HG02610 (cell line): ENCODE measurements at regions not wholly inside any gene's neighbourhood (a gene's known extent, or its start where the extent isn't known, plus 50 kb on each side); places are given as distances from the start of the nearest gene placed in this dataset.
"Not testable (repeated sequence)": the region's sequence is repeated elsewhere in the genome, so short reads cannot be mapped to it uniquely, and the experiment has no call there.

ENCODE experiments used
- ATAC-seq: cut with Tn5 transposase; IDR thresholded peaks from one replicate; pipeline ENCODE4 v1.9.1; 2021; ENCODE audit warnings: mild to moderate bottlenecking, moderate library complexity; ENCODE audit not compliant: unreplicated experiment

DNA sequence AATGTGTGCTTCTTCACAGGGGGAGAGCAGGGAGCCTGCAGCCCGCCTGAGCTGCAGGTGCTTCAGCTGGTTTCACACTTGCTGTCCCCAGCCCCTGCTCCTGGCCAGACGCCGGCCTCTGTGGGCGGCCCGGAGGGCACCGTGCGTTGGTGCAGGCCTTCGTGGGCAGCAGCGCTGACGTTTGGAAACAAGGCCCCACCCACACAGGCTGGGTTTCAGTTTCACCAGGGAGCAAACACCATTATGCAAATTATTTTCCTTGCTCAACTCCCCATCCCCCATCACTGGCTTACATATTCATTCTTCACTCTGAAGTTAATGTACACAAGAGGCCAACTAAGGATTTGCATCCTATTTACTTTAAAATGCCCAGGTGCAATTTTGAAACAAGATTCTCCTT is 343.2 kb downstream of the BCL2L11 start:
- peak; percentile 85 for ATAC-seq

DNA sequence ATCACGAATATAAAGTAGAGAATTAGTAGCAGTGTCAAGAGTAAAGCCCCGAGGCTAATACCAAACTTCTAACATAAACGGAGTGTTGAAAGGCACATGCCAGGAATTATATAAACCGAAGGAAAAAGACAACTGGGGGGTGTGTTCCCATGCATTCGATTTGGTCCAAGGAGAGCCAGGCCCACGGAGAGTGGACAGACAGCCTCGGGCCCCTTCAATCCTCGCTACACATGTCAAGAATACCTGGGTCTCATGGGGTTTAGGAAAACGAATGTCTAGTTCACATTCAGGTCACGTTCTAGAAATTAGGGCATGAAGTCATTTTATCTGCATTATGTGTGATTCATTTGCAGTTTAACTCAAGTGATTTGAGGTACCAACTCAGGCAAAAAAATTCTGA is 343.7 kb downstream of the BCL2L11 start:
- ATAC-seq = not testable (repeated sequence)

DNA sequence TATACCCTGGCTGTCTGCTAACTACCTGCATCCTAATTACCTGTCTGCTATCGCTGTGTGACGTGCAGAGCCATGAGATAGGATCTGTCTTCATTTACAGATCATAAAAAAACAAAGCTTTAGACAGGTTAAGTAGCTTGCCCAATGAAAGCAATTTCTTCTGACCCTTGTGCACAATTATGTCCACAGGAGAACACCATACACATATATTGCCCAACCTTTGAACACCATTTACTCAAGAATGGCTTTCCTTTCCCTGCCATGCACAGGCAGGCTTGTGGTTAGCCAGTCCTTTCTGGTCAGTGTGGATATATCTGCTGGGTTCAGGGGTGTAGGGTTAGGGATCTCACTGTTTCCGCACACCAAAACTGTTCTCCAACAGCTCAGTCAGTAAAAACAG is 344.8 kb downstream of the BCL2L11 start:
- not testable (repeated sequence) for ATAC-seq

DNA sequence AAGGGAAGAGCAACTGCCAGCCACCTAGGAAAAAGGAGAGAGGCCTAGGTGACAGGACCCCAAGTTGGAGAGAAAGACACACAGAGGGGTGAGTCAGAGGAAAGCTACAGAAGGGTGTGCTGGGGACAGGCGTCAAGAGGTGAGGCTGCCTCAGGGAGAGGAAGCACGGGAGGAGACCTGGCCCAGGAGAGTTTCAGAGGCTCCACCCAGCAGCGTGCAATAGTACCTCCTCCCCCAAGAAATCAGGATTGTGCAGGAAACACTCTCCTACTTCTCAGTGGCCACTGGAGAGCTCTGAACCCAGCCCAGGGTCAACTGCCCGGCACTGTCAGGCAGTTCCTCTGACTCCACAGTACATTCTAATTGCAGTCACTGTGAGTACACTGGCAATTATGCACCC is 346.0 kb downstream of the BCL2L11 start:
- ATAC-seq = not testable (repeated sequence)

DNA sequence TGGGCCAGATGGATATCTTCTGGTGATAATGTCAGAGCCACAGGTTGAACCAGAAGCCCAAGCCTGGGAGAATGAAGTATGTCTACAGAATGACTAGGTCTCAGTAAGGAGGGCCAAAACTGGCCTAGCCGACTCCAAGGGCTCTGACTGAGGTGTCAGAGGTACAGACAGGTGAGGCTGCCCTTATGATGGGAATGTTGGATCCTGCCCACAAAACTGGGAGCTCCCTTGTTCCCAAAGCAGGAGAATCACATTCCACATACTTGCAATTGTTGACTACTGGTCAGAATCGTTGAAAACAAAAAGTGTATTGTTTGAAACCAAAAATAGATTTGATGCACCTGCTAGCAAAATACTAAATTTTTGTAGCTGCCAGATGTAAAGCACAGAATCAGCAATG is 350.2 kb downstream of the BCL2L11 start:
- ATAC-seq = not testable (repeated sequence)

DNA sequence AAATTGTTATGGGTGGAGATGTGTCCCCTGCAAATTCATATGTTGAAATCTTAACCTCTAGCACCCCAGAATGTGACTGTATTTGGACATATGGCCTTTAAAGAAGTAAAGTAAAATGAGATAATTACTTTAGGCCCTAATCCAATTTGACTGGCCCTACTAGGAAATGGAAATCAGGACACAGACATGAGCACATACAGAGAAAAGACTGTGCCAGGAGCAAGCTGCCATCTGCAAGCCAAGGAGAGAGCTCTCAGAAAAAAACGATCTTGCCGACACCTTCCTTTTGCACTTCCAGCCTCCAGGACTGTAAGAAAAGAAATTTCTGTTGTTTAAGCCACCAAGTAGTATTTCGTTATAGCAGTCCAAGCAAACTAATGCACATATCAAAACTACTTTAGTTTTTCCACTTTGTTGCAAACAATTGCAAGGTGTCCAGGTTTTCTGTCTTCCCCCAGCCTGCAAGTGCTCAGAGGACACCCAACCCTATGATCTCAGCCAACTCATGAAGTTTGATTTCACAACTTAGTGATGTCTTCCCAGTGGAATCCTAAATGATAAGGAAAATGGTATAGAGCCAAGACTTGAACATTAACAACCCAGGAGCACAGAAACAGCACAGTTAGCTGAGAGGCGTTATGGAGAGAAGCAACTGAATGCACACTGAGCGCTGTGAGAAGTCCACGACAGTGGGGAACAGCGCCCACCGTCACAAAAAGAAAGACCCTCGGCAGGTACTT is 351.2 kb downstream of the BCL2L11 start:
- not testable (repeated sequence) for ATAC-seq

DNA sequence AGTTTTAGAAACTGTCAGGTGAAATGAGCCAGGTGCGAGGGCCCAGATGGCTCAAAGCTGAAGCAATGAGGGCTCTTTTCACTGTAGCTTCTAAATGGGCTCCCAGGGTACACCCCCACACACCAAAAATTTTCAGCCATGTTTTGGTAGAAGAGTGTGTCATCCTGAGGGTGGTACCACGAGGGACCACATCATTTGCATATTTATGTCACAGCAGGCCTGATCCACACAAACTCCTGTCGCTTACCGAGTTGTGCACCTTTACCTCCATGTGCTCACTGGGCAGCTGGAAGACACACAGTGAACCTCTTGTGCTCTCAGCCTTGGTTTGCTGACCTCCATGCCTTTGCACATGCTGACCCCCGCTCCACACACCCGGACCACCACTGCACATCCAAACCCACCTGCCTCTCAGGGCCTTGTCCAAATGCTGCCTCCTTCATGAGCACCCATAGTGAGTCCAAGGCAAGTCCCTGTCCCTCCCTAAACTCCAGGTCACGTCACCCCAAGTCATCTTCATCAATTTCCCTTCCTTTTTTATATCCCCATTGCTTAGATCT is 352.2 kb downstream of the BCL2L11 start:
- not testable (repeated sequence) for ATAC-seq

DNA sequence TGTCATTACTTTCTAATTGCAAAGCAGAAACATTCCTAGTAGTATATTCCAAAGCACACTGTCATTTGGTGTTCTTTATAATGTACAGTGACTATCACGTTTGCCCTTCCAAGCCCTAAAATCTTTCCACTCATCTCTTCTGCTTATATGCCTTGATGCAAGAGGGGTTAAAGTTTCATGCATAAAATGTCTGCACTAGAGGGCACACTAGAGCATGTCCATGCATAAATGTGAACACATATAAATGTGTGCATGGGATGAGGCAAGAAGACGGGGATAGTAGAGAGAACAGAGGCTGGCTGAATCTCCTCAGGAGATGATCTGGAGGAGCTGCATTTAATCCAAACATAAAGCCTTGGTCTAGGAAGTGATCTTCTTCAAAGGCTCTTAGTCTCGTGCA is 352.8 kb downstream of the BCL2L11 start:
- not testable (repeated sequence) for ATAC-seq

DNA sequence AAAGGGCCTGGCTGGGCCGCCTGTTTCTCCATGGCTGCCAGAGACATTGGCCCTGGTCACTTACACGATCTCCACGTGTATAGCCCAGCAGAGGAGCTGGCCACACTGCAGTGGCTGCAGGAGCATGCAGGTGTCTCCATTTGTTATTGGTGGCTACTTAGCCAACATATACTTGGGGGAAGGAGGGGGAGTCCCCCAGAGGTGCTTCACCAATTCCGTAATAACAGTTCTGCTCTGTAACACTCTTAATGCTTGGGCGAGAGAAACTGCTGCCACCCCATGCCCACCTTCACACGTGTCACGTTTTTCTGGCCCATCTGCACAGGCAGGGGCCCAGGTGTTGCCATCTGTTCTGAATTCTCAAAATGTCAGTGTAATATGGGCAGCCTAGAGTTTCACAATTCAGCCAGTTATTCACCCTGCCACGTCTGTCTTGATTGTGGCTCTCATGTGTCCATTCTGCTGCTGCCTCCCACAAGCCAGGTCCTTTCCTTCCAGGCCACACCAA is 353.5 kb downstream of the BCL2L11 start:
- not testable (repeated sequence) for ATAC-seq

DNA sequence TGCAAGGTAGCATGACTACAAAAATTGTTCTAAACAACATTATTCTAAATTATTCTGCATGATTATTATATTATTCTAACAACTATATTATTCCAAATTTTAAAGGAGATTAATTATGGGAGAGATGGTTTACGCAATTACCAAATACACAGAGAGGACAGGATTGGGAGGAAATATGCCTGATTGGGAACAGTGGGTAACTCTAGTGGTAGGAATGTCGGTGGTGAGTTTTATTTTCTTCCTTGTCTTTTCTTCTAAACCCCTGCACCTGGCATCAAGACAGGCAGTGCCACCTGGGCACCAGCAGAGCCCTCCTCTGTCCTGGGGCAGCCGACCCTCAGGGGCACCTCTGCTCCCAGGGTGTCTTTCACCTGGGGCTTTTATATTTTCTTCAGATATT is 357.6 kb downstream of the BCL2L11 start:
- not testable (repeated sequence) for ATAC-seq

DNA sequence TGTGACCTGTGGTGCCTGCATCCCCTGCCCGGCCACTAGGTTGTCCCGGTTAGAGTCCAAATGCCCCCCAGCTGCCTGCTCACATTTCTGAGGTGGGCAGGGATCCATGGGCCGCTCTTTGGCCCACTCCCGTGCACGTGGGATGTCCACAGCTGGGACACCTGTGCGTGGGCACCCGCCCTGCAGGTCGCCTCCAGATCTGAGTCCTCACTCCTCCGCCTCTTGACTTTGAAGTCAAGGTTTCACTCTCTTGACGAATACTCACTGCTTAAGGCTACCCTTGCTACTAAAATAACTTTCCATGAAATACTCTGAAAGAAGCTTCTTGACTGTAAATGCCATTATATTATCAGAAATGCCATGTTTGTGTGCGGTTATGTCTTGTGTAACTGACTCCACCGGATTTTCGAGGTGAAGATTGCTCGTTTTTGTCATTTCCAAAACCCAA is 358.2 kb downstream of the BCL2L11 start:
- ATAC-seq = peak; percentile 68

DNA sequence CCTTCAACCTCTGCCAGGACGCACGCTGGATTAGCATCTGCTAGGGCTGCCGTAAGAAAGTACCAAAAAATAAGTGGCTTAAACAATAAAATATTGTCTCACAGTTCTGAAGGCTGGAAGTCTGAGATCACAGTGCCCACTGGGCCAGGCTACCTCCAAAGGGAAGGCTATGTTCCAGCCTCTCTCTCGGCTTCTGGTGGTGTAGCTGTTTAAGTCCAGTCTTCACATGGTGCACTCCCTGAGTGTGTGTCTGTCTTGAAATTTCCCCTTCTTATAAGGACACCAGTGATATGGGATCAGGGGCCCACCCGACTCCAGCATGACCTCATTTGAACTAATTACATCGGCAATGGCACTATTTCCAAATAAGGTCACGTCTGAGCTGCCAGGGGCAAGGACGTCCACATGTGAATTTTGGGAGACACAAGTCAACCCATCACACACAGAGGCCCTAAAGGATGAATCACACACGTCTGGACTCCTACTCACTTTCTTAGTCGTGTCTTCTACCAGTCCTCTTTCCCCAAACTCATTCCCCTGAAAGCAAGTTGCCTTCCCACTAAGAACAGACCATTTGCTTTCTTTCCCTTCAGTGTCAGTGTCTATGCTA is 359.4 kb downstream of the BCL2L11 start:
- ATAC-seq = not testable (repeated sequence)

DNA sequence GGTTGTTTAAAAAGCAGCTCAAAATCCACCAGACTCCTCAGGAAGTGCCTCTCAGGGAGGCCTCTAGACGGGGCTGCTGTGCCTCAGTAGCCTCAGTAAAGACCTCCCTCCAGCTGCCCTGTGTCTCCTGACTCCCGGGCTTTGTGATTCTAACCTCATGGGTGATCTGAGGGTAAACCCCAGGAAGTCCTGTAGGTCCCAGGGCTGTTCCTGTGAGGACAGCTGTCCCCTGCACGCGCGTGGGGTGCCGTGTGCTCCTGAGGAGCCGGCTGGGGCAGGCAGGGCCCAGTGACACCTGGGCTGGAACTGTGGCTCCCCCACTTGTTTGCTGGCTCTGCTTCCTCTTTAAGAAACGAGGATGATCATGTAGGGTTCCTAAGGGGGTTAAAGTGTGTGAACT is 359.9 kb downstream of the BCL2L11 start:
- not testable (repeated sequence) for ATAC-seq

DNA sequence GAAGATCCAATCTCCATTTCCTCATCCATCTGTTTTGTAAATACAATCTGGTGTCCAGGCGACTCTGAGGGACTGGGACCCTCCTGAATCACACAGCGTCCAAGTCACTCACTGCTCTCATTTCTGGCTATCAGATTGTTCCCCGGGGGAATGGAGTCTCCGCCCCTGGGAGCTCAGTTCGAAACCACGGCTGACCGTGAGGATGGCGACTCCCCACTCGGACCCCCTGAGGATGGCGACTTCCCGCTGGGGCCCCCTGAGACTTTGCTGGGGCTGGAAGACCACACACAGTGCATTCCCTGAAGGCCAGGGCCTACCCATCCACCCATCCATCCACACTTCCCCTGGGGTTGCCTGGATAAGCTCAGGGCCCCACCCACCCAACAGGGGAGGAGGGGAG is 360.5 kb downstream of the BCL2L11 start:
- ATAC-seq = not testable (repeated sequence)

DNA sequence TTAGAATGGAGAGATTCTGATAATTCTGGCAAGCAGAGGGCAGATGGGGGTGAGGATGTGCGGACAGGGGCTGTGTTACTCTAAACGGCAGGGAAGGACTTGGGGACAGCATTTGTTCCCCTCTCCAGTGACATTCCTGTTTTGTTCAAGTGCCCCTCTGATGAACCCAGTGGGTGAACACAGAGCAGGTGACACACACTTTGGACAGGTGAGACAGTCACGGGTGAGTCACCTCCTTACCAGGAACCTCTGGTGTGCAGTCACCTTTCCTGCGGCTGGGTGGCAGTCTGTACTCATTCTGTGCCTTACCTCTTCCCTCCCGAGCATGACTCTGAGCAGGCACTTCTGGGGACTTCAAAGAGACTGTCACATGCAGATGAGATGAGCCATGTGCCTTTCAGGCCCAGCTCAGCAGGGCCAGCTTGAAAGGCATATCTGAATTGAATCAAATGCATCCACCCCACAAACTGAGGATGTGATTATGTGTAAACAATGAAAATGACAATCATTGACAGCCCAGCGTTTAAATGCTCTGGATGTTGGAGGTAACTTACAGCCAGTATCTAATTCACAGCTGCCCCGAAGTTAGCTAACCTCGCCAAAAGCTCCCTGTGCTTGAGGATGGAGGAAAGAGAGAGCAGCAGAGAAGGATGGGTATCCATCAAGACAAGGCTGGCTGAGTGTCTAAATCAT is 362.4 kb downstream of the BCL2L11 start:
- ATAC-seq = peak; percentile 81

DNA sequence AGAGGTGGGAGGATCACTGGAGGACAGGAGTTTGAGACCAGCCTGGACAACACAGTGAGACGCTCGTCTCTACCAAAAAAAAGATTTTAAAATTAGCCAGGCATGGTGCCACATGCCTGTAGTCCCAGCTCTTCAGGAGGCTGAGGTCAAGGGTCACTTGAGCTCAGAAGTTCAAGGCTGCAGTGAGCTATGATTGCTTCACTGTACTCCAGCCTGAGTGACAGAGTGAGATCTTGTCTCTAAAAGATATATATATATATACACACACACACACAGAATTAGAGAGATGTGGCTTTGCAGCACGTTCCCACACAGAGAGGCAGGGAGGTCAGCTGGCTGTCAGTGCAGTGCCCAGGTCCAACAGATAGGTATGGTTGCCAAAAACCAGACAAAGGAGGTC is 363.4 kb downstream of the BCL2L11 start:
- not testable (repeated sequence) for ATAC-seq

DNA sequence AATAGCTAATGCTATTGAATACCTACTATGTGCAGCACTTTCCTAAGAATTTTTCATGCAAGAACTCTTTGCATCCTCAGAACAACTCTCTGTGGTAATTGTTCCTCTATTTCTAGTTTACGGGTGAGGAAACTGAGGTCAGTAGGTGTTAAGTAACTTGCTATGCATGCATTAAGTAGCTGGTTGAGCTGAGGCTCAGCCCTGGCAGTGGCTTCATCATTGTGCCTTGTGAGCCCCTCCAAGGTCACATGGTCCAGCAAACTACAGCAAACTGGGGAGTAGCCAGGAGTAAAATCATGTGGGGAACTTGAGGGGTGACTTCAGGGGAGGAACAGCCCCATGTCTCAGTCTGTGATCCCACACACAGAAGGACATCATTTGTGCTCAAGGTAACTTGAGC is 365.2 kb downstream of the BCL2L11 start:
- not testable (repeated sequence) for ATAC-seq

DNA sequence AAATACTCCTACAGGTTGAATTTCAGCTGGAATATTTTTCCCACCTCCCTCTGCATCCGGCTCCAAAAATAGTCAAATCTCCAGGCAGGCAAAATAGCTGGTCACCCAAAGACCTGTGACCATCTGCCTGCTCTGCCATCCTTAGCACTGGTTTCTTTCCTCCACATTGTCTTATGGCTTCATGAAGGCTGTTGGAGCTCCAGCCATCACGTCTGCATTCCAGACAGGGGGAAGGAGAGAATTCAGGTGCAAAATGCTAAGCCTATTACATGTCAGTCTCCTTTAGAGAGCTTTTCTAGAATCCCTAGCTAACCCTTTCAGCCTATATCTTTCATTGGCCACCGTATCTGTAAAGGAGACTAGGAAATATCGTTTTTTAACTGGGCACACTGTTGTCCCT is 367.7 kb downstream of the BCL2L11 start:
- ATAC-seq = not testable (repeated sequence)

DNA sequence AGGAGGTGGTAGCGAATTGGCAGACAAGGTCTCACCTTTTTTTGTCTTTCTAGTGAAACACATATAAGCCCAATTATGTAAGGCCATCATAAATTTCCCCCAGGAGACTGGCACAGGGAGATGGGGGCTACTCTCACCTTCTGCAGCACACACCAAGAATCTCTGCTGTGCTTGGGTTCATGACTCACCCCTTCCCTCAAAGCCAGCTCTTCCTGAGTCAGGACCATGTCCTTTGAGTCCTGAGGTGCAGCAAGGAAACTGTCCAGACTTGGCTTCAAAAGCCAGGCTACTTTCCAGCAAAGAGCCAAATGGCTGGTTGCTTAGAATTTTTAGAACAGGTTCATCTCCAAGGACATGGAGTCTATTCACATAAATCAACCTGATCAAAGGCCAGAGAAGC is 368.7 kb downstream of the BCL2L11 start:
- not testable (repeated sequence) for ATAC-seq

DNA sequence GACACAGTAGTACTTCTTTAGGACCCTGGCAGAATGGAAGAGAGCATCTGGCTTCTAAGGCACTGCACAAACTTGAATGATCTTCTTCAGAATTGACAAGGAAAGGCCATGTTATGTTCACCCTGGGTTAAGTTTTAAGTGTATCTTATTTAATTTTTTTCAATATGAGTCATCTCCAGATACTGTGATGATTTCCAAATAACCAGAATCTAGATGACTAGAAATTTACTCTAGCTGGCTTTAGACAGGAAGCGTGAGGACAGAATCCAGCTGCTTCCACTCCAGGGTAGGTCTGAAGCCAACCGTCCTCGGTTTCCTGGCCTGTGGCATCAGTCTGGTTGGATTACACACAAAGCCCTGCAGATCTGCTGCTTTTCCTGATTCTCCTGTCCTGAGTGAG is 370.5 kb downstream of the BCL2L11 start:
- ATAC-seq = not testable (repeated sequence)

DNA sequence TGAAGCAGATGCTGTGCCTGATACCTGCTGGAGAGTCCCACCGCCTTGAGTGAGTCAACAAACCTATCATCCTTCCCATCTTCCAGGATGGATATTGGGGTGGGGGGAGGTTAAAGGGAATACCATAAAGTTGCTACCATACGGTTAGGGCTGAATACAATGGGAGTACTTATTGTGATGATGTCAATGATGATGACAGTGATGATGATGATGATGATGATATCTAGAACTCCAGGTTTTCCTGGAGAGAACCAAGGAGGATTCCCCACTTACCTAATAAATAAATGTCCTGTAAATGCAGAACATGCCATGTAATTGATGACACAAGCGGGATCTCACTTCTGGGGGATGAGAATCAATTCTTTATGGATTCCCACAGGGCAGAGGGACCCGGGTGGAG is 370.9 kb downstream of the BCL2L11 start:
- not testable (repeated sequence) for ATAC-seq
